Suprapubic skin (tissue), 4 donors: ENCODE measurements at regions not wholly inside any gene's neighbourhood (a gene's known extent, or its start where the extent isn't known, plus 50 kb on each side); places are given as distances from the start of the nearest gene placed in this dataset.

Source experiments
- DNase-seq, 2 donors: peaks; one replicate each; pipeline ENCODE4 v3.0.0-alpha.2; 2019; ENCODE audit warnings: low spot score in 2 of 2
- H3K27ac ChIP-seq: fragments of 200-600 bp; sonication (generic); one replicate; pipeline ENCODE4 v1.5.1; 2019
- H3K27me3 ChIP-seq: fragments of 200-600 bp; sonication (generic); one replicate; pipeline ENCODE4 v1.5.1; 2019
- H3K36me3 ChIP-seq: fragments of 200-600 bp; sonication (generic); one replicate; pipeline ENCODE4 v1.5.1; 2019
- H3K4me1 ChIP-seq: fragments of 200-600 bp; sonication (generic); one replicate; pipeline ENCODE4 v1.5.1; 2019
- H3K4me3 ChIP-seq: fragments of 200-600 bp; sonication (generic); one replicate; pipeline ENCODE4 v1.5.1; 2019; ENCODE audit warnings: mild to moderate bottlenecking
- H3K9me3 ChIP-seq: fragments of 200-600 bp; sonication (generic); one replicate; pipeline ENCODE4 v1.5.1; 2019
- EP300 ChIP-seq: sonication (generic); formaldehyde crosslinking; IDR thresholded peaks from one replicate; pipeline ENCODE4 v1.6.1; 2017; ENCODE audit warnings: antibody characterized with exemption
- POLR2A ChIP-seq, 2 donors: fragments of 450-650 bp; IDR thresholded peaks; one replicate each; pipeline ENCODE4 v1.6.1; 2017; ENCODE audit warnings: antibody characterized with exemption in 2 of 2, mild to moderate bottlenecking in 2 of 2, moderate library complexity in 2 of 2
- POLR2AphosphoS5 ChIP-seq, 3 donors: sonication (generic); formaldehyde crosslinking; IDR thresholded peaks; one replicate each; pipeline ENCODE4 v1.6.1; 2017; ENCODE audit warnings: antibody characterized with exemption in 3 of 3
- WGBS: methylation state at CpG from one replicate; pipeline ENCODE4 v1.1.5; 2018; 5-methylcytosine and 5-hydroxymethylcytosine counted together
- TF ChIP-seq, protein P1 (sequence below), 2 donors: fragments of 200-600 bp in 1 of 2; fragments of 450-650 bp in 1 of 2; sonication (generic) in 1 of 2; IDR thresholded peaks; one replicate each; pipeline ENCODE4 v1.5.1; 2016 to 2019; ENCODE audit warnings: antibody characterized with exemption in 2 of 2, mild to moderate bottlenecking in 1 of 2, moderate library complexity in 1 of 2

DNA sequence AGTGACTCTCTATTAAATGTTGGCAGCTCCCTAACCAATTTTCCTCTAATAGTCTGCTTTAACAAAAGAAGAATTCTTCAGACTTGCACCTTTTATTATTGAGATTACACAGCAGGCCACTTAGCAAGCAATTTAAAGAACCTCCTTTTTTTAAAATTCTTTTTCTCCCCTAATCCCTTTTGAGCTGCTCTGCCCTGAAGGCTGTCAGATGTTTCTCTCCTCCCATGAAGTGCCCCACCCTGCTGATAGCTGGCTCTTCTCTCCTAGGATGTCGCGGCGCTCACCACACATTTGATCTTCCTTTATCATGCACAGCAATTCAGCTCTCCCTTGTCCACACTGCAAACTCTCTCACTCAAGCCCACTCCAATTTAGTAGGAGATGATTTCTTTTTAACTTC is 1471.1 kb upstream of the ACO1 start:
- H3K4me1 ChIP-seq: no peaks in the 10 kb centered on the region
- no peak overlapping the region for H3K4me3 ChIP-seq
- no peak for DNase-seq
- no peaks in the 10 kb centered on the region for H3K36me3 ChIP-seq
- TF ChIP-seq POLR2AphosphoS5 (IDR thresholded peaks at IDR 0.05): no peak
- no peak for TF ChIP-seq EP300
- TF ChIP-seq, protein P1, sequence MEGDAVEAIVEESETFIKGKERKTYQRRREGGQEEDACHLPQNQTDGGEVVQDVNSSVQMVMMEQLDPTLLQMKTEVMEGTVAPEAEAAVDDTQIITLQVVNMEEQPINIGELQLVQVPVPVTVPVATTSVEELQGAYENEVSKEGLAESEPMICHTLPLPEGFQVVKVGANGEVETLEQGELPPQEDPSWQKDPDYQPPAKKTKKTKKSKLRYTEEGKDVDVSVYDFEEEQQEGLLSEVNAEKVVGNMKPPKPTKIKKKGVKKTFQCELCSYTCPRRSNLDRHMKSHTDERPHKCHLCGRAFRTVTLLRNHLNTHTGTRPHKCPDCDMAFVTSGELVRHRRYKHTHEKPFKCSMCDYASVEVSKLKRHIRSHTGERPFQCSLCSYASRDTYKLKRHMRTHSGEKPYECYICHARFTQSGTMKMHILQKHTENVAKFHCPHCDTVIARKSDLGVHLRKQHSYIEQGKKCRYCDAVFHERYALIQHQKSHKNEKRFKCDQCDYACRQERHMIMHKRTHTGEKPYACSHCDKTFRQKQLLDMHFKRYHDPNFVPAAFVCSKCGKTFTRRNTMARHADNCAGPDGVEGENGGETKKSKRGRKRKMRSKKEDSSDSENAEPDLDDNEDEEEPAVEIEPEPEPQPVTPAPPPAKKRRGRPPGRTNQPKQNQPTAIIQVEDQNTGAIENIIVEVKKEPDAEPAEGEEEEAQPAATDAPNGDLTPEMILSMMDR (IDR thresholded peaks at IDR 0.05): no peak
- TF ChIP-seq POLR2A (IDR thresholded peaks at IDR 0.05): no peak
- WGBS: 46% methylated on average over 3 of the region's 3 CpGs
- H3K27ac ChIP-seq: no peak overlapping the region
- no peaks in the 10 kb centered on the region for H3K27me3 ChIP-seq
- H3K9me3 ChIP-seq: no peaks in the 10 kb centered on the region

GRCh38 chr9:30915451-30915850 is 1469.0 kb upstream of the ACO1 start:
- TF ChIP-seq POLR2AphosphoS5 (IDR thresholded peaks at IDR 0.05) (no peak), POLR2A (IDR thresholded peaks at IDR 0.05) (no peak), EP300 (no peak)
- TF ChIP-seq, protein P1 (IDR thresholded peaks at IDR 0.05): no peak
- no peaks in the 10 kb centered on the region for H3K9me3 ChIP-seq
- WGBS: 89% methylated on average over 4 of the region's 4 CpGs
- no peak overlapping the region for H3K4me3 ChIP-seq
- no peak for DNase-seq
- H3K27me3 ChIP-seq: no peaks in the 10 kb centered on the region
- no peaks in the 10 kb centered on the region for H3K4me1 ChIP-seq
- no peak overlapping the region for H3K27ac ChIP-seq
- no peaks in the 10 kb centered on the region for H3K36me3 ChIP-seq

DNA sequence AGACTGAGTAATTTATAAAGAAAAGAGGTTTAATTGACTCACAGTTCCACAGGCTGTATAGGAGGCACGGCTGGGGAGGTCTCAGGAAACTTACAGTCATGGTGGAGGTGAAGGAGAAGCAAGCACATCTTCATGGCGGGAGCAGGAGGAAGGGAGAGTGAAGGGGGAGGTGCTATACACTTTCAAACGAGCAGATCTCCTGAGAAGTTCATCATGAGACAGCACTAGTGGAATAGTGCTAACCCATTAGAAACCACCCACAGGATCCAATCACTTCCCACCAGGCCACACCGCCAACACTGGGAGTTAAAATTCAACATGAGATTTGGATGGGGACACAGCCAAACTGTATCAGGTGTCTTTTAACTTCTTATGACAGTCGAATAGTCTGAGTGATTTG is 1459.3 kb upstream of the ACO1 start:
- H3K4me3 ChIP-seq: no peak overlapping the region
- TF ChIP-seq POLR2A (IDR thresholded peaks at IDR 0.05): no peak
- no peak for TF ChIP-seq EP300
- no peak for TF ChIP-seq POLR2AphosphoS5 (IDR thresholded peaks at IDR 0.05)
- TF ChIP-seq, protein P1 (IDR thresholded peaks at IDR 0.05): no peak
- no peak overlapping the region for H3K27ac ChIP-seq
- H3K36me3 ChIP-seq: no peaks in the 10 kb centered on the region
- DNase-seq: no peak
- H3K9me3 ChIP-seq: no peaks in the 10 kb centered on the region
- H3K27me3 ChIP-seq: no peaks in the 10 kb centered on the region
- no peaks in the 10 kb centered on the region for H3K4me1 ChIP-seq
- WGBS: 69% methylated on average over 5 of the region's 5 CpGs

DNA sequence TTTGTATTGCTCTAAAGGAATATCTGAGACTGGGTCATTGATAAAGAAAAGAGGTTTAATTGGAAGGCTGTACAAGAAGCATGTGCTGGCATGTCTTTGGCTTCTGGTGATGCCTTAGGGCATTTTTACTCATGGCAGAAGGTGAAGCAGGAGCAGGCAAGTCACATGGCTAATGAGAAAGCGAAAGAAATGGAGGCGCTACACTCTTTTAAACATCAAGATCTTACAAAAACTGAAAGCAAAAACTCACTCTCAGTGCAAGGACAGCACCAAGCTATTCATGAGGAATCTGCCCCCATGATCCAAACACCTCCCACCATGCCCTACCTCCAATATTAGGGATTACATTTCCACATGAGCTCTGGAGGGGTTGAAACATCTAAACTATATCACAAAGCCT is 1458.8 kb upstream of the ACO1 start:
- Histone ChIP-seq H3K4me1 (no peaks in the 10 kb centered on the region), H3K4me3 (no peak overlapping the region), H3K27ac (no peak overlapping the region), H3K27me3 (no peaks in the 10 kb centered on the region), H3K9me3 (no peaks in the 10 kb centered on the region), H3K36me3 (no peaks in the 10 kb centered on the region)
- TF ChIP-seq POLR2A (IDR thresholded peaks at IDR 0.05) (no peak), EP300 (no peak), POLR2AphosphoS5 (IDR thresholded peaks at IDR 0.05) (no peak)
- TF ChIP-seq, protein P1 (IDR thresholded peaks at IDR 0.05): no peak
- no peak for DNase-seq
- 91% methylated on average over 2 of the region's 2 CpGs for WGBS

DNA sequence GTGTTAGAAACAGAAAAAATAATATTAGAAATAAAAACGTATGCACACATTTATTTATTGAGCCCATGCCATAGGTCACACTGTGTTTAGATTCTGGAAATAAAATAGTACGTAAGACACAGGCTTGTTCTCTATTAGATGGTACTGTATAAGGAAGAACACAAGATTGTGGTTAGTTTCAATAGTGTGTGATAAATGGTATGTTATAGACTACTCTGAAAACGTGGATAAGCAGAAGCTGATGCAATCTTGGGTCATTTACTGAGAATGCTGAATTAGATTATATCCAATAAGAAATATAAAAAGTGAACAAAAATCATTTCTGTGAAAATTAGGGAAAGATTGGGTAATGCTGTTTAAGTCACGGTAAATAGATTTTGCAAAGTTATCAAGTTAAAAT is 1456.4 kb upstream of the ACO1 start:
- H3K4me1 ChIP-seq: no peaks in the 10 kb centered on the region
- H3K27me3 ChIP-seq: no peaks in the 10 kb centered on the region
- WGBS: 71% methylated on average over 4 of the region's 4 CpGs
- no peak overlapping the region for H3K27ac ChIP-seq
- H3K4me3 ChIP-seq: no peak overlapping the region
- H3K36me3 ChIP-seq: no peaks in the 10 kb centered on the region
- DNase-seq: no peak
- no peaks in the 10 kb centered on the region for H3K9me3 ChIP-seq
- TF ChIP-seq POLR2AphosphoS5 (IDR thresholded peaks at IDR 0.05) (no peak), EP300 (no peak), POLR2A (IDR thresholded peaks at IDR 0.05) (no peak)
- TF ChIP-seq, protein P1 (IDR thresholded peaks at IDR 0.05): no peak
